ENCODE measurements at regions not wholly inside any gene's neighbourhood (a gene's known extent, or its start where the extent isn't known, plus 50 kb on each side); places are given as distances from the start of the nearest gene placed in this dataset.

DNA sequence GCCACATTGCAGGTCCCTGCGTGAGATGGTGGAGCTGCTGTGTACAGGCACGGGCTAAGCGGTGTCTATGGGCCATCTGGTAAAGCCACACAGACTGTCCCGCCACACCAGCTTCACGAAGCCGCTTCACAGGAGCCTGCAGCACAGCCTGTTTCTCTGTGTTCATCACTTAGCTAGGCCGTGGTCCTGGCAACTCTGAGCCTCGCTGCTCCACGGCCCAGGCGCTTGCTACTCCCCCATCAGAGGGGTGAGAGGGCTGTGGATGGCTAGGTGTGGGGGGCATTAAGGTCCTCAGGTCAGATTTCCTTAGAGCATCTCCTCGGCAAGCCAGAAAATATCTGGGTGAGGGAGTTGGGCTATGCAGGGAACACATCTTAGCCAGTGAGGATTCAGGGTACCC, 225.7 kb downstream of the GLI2 start:
- no peaks in the 10 kb centered on the region for H4K20me1 ChIP-seq (ENCODE audit: control insufficient read depth, insufficient read depth, low read length, poor library complexity, severe bottlenecking)
- Mint-ChIP-seq H3K27ac (no peak overlapping the region), H3K4me3 (no peak overlapping the region), H3K9me3 (ENCODE audit: insufficient read depth) (no peaks in the 10 kb centered on the region), H3K4me1 (no peaks in the 10 kb centered on the region), H3K27me3 (no peaks in the 10 kb centered on the region)
- 71% methylated on average over 7 of the region's 11 CpGs for WGBS (ENCODE audit: insufficient coverage)
- peaks cover 0 to 1% (median 0%) of the 10 kb centered on the region in 3 donors for H3K9me3 ChIP-seq (ENCODE audit: control extremely low read depth in 1 of 3, control insufficient read depth in 2 of 3, insufficient read depth in 1 of 3, low read length in 2 of 3)
- H3K27me3 ChIP-seq (replicated peaks in 1 of 4; ENCODE audit: control extremely low read depth in 1 of 4, control insufficient read depth in 3 of 4, insufficient read depth in 4 of 4, low read length in 3 of 4) = no peaks in the 10 kb centered on the region
- TF ChIP-seq, protein P1, sequence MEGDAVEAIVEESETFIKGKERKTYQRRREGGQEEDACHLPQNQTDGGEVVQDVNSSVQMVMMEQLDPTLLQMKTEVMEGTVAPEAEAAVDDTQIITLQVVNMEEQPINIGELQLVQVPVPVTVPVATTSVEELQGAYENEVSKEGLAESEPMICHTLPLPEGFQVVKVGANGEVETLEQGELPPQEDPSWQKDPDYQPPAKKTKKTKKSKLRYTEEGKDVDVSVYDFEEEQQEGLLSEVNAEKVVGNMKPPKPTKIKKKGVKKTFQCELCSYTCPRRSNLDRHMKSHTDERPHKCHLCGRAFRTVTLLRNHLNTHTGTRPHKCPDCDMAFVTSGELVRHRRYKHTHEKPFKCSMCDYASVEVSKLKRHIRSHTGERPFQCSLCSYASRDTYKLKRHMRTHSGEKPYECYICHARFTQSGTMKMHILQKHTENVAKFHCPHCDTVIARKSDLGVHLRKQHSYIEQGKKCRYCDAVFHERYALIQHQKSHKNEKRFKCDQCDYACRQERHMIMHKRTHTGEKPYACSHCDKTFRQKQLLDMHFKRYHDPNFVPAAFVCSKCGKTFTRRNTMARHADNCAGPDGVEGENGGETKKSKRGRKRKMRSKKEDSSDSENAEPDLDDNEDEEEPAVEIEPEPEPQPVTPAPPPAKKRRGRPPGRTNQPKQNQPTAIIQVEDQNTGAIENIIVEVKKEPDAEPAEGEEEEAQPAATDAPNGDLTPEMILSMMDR (IDR thresholded peaks at IDR 0.05) = no peak
- TF ChIP-seq EZH2 (IDR thresholded peaks at IDR 0.05; ENCODE audit: borderline replicate concordance, insufficient read depth, low read depth, low read length, poor library complexity, severe bottlenecking) = no peak
- H3K27ac ChIP-seq (ENCODE audit: low read length in 2 of 2) = no peak overlapping the region
- H2AFZ ChIP-seq (ENCODE audit: insufficient read depth, low read depth, low read length, poor library complexity, severe bottlenecking) = no peak overlapping the region
- no peak overlapping the region for H3K4me3 ChIP-seq (ENCODE audit: control extremely low read depth in 1 of 5, extremely low read depth in 1 of 5, insufficient read depth in 1 of 5, low read depth in 2 of 5, low read length in 4 of 5)
- no peak for ATAC-seq (ENCODE audit: low read depth)
- H3K36me3 ChIP-seq (replicated peaks in 1 of 2; ENCODE audit: control extremely low read depth in 1 of 2, control insufficient read depth in 1 of 2, extremely low read depth in 1 of 2, insufficient read depth in 2 of 2, low read length in 1 of 2) = no peaks in the 10 kb centered on the region
- DNase-seq = no peak
- no peak overlapping the region for H3K4me2 ChIP-seq (replicated peaks; ENCODE audit: low read depth, low read length, poor library complexity, severe bottlenecking)
- H3K9ac ChIP-seq (ENCODE audit: low read length) = no peak overlapping the region
- intact Hi-C loops (cut with micrococcal nuclease) = no loop called here
- H3K4me1 ChIP-seq (ENCODE audit: control insufficient read depth in 2 of 2, insufficient read depth in 2 of 2, low read length in 2 of 2) = no peaks in the 10 kb centered on the region
- ChIA-PET CTCF (no interaction called here), POLR2A (no interaction called here)
- no peaks in the 10 kb centered on the region for H3K79me2 ChIP-seq (ENCODE audit: control insufficient read depth, insufficient read depth, low read length)

DNA sequence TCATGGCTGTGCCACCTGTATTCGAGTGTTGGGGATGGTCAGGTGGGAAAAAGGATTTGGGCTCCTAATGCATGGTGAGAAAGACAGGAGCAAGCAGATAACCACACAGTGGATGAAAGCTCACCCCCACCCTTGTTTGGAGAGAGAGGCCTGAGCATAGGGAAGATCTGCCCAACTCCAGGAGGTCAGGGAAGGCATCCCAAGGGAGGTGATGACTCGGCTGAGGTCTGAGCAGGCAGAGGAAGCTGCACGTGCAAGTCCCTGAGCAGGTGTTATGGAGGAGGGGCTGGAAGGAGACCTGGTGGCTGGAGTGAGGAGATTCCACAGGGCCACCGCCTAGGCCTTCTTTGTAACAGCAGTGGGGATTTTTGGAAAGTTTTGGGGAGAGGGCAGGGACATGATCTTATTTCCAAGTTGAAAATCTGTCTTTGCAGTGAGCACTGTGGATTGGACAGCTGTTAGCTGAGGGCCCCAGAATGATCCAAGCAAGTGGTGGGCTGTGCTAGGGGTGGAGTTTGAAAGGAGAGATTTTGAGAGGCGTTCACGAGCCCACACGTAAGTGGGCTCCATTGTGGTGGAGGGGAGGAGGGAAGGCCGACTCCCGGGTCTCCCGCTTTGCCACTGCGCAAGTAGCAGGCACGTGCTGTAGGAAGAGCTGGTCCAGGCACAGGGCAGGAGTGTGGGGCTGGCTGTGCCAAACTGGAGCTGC, 228.5 kb downstream of the GLI2 start:
- Histone ChIP-seq H2AFZ (ENCODE audit: insufficient read depth, low read depth, low read length, poor library complexity, severe bottlenecking) (no peak overlapping the region), H3K4me3 (ENCODE audit: control extremely low read depth in 1 of 5, extremely low read depth in 1 of 5, insufficient read depth in 1 of 5, low read depth in 2 of 5, low read length in 4 of 5) (no peak overlapping the region), H3K36me3 (replicated peaks in 1 of 2; ENCODE audit: control extremely low read depth in 1 of 2, control insufficient read depth in 1 of 2, extremely low read depth in 1 of 2, insufficient read depth in 2 of 2, low read length in 1 of 2) (no peaks in the 10 kb centered on the region), H3K27ac (ENCODE audit: low read length in 2 of 2) (no peak overlapping the region), H3K27me3 (replicated peaks in 1 of 4; ENCODE audit: control extremely low read depth in 1 of 4, control insufficient read depth in 3 of 4, insufficient read depth in 4 of 4, low read length in 3 of 4) (no peaks in the 10 kb centered on the region), H3K9ac (ENCODE audit: low read length) (no peak overlapping the region), H4K20me1 (ENCODE audit: control insufficient read depth, insufficient read depth, low read length, poor library complexity, severe bottlenecking) (no peaks in the 10 kb centered on the region), H3K9me3 (ENCODE audit: control extremely low read depth in 1 of 3, control insufficient read depth in 2 of 3, insufficient read depth in 1 of 3, low read length in 2 of 3) (peaks cover 0 to 13% (median 0%) of the 10 kb centered on the region in 3 donors), H3K4me1 (ENCODE audit: control insufficient read depth in 2 of 2, insufficient read depth in 2 of 2, low read length in 2 of 2) (no peaks in the 10 kb centered on the region), H3K4me2 (replicated peaks; ENCODE audit: low read depth, low read length, poor library complexity, severe bottlenecking) (no peak overlapping the region), H3K79me2 (ENCODE audit: control insufficient read depth, insufficient read depth, low read length) (no peaks in the 10 kb centered on the region)
- ChIA-PET CTCF (no interaction called here), POLR2A (no interaction called here)
- Mint-ChIP-seq H3K27me3 (no peaks in the 10 kb centered on the region), H3K4me3 (no peak overlapping the region), H3K4me1 (no peaks in the 10 kb centered on the region), H3K27ac (no peak overlapping the region), H3K9me3 (ENCODE audit: insufficient read depth) (no peaks in the 10 kb centered on the region)
- no peak for ATAC-seq (ENCODE audit: low read depth)
- intact Hi-C loops (cut with micrococcal nuclease) = no loop called here
- 84% methylated on average over 11 of the region's 12 CpGs for WGBS (ENCODE audit: insufficient coverage)
- DNase-seq = no peak
- no peak for TF ChIP-seq EZH2 (IDR thresholded peaks at IDR 0.05; ENCODE audit: borderline replicate concordance, insufficient read depth, low read depth, low read length, poor library complexity, severe bottlenecking)
- TF ChIP-seq, protein P1 (IDR thresholded peaks at IDR 0.05) = no peak

All from B cell (primary cell).